ENCODE measurements at regions not wholly inside any gene's neighbourhood (a gene's known extent, or its start where the extent isn't known, plus 50 kb on each side); places are given as distances from the start of the nearest gene placed in this dataset.
"Not testable (repeated sequence)": the region's sequence is repeated elsewhere in the genome, so short reads cannot be mapped to it uniquely, and the experiment has no call there.

DNA sequence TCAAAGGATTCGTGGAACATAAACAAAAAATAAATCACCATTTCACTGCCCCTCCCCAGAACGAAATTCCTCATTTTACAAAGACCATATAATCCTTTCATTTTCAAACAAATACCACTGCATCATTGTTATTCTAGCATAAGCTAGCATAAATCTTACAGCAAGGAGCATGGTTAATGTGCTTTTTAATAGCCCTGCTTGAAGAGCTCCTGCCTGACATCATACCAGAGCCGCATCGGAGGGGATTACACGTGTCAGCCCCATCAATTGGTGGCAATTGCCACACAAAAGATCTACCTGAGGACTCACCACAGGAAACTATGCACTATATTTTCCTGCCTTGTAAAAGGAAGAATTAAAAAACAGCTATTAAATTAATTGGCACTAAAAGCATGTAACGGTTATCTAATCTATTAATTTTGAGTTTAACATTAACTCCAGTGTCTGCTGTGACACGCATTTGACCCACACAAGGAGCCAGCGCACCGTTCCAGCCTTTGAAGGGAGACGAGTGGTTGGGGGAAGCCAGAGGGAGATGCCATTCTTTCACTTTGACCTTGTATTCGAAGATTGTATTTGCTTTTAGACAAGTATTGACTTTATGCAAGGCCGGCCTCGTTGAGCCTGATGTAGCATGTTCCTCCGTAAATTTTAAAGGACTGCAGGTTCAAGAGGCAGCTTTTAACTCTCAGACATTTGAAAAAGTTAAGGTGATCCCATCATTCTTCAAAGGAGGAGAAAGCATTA is 261.1 kb upstream of the RNF32 start:
- no peak for DNase-seq

DNA sequence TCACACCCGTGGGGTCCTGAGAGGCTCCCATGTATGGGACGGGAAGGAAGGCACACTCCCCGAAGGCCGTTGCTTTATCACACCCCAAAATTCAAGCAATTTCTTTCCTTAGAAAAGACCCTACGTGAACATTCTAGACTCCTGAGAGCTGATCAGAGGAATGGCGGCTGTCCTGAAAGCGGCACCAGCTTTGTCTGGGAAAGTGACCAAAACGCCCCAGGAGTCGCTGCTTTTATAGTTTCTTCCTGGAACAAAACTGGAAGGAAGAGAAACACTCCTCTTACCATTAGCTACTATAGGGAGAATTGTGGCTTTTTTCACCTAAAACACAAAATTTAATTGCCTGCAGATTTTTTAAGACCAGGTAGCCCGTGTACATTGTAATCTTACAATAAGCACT is 261.8 kb upstream of the RNF32 start:
- DNase-seq: no peak

DNA sequence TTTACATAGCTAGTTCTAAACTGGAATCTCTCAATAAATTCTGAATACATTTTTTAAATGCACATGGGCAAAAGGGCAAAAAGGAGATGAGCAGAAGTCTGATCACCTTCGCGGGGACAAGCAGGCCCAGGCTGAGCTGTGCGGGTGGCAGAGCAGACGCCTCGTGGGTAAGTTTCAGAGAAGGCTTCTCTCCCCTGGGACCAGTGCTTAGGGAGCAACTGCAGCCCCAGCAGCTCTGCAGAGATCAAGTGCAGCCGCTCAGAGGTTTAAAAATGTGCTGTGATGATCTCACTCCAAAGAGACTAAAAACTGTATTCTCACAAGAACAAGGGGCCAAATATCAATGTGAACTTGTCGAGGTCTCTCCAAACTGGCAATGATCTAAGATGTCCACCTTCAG is 264.3 kb upstream of the RNF32 start:
- no peak for DNase-seq

DNA sequence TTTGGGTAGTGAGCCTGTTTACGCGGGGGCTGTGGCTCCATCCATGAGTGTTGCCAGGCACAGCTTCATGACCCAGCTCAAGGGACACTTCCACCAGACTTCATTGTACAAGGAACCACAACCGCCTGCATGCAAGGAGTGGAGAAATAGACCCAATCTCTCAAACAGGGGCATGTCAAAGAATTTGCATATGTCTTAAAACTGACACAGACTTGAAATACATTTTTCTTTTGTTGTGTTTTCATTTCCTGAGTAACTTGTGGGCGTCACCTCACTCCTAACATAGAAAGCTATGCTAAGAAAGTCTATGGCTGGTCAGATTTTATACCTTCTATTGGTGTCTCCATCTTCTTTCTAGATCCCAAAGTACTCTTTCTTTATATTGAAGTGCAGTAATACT is 266.2 kb upstream of the RNF32 start:
- no peak for DNase-seq

DNA sequence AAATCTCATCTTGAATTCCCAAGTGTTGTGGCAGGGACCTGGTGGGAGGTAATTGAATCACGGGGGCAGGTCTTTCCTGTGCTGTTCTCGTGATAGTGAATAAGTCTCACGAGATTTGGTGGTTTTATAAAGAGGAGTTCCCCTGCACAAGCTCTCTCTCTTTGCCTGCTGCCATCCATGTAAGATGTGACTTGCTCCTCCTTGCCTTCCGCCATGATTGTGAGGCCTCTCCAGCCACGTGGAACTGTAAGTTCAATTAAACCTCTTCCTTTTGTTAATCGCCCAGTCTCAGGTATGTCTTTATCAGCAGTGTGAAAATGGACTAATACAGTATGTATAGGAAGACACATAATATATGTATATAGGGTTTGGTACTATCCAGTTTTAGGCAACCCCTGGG is 270.6 kb upstream of the RNF32 start:
- not testable (repeated sequence) for DNase-seq

DNA sequence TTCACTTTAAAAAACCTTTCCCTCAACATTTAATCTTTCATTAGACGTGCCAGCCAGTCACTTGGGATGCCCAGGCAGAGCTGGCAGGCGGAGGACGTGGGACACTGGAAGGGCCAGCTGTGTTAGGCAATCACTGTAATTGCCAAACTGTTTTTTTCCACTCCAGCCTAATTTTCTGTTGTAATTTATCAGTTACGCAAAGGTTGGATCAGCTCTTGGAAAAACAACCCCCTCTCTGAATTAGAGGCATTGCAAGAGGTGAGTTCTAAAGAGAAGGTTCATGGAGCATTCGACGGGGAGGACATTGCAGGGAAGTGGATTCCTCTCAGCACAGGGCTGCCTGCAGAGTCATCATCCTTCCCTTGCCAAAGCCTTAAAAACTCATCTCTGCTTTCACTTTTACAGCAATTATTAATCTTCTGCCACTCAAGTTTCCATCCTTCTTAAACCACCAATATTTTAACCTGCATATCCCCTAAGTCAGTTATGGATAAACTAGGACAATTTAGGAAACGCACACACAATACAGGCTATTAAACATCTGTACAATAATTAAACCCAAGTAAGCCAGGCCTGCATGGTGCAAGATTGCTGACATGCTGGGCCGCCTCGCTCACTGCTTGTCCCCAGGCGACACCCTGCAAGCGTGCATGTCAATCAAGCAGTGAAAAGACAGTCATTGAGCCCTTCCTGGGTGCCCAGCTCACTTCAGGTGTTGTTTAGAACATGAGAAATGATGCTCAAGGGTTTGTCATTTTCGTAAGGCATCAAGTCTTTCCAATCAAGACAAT is 272.3 kb upstream of the RNF32 start:
- no peak for DNase-seq

DNA sequence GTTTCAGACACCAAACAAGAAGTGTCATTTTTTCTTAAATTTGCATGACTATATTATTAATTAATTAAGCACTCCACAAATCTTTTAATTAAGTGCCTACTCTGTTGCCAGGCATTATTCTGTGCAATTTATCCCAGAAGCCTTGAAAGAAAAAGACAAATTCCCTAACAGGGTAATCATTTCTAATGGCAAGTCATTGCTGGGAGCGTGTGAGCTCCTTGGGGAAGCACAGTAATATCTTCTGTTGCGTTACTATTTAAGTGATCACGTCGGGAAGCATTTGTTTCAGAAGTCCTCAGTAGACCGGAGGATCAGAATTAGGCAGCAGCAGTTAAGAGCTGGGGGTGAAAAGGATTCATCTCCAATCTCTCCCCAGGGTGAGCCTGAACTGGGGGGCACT is 276.8 kb upstream of the RNF32 start:
- DNase-seq: no peak

DNA sequence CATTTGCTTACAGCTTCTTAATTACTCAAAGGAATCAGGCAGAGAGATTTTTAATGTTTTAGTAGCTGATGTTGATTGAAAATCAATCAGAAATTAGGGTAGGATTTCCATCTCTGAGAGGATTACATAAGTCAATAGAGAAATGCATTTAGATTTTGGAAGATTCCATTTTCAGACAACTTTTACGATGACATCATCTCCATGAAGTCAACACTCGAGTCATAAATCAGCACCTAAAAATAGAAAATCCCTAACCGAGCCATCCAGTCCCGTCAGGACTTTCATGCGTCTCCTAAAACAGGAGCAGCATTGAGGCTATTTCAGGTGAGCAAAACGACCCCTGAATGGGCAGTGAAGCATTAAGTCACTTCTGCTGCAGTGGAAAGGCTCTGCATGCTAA is 279.7 kb upstream of the RNF32 start:
- no peak for DNase-seq

DNA sequence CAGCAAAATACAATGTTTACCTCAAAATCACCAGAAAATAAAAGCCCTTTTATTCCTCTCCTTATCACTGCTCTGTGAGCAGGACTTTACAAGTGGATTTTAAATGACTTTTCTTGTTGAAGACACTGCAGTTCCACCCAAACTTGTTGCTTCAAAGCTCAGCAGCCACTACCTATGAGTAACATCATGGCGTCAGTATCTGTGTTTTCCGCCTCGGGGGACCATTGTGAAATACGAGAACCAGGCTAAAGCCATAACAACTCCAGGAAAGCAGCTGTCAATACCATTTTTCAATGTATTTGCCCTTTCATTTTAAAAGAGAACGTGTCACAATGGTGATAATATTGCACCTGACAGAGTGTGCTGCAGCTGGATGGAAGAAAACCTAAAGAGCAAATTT is 284.0 kb upstream of the RNF32 start:
- DNase-seq: no peak

DNA sequence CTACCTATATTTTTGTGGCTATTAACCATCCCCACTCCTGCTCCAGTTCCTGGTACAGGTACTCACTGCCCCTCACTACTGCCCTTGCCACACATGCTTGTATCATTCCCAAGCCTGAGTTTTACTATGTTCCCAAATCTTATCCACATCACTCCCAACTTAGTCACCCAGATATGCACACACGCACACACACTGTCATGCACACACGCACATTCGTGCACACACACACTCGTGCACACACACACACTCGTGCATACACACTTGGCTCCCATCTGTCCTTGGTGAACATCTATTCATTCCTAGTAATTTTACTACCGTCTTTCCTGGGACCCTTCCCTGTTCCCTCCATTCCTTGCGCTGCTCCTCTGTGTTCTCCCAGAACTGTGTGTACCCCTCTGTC is 287.2 kb upstream of the RNF32 start:
- DNase-seq: no peak

DNA sequence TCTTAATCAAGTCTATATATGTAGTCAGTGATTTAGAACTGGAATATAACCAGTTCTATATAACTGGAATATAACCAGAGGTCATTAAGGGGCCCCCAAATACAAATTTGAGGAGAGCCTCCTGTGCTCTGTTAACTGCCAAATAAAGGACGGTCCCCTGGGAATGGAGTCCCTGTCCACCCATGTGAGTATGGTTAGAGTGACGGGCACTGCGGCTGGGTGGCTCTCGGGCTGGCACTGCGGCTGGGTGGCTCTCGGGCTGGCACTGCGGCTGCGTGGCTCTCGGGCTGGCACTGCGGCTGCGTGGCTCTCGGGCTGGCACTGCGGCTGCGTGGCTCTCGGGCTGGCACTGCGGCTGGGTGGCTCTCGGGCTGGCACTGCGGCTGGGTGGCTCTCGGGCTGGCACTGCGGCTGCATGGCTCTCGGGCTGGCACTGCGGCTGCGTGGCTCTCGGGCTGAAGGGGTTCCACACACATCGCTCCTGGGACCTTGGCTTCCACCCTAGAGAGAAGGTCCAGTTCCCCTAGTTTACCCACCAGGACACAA is 292.8 kb upstream of the RNF32 start:
- not testable (repeated sequence) for DNase-seq

DNA sequence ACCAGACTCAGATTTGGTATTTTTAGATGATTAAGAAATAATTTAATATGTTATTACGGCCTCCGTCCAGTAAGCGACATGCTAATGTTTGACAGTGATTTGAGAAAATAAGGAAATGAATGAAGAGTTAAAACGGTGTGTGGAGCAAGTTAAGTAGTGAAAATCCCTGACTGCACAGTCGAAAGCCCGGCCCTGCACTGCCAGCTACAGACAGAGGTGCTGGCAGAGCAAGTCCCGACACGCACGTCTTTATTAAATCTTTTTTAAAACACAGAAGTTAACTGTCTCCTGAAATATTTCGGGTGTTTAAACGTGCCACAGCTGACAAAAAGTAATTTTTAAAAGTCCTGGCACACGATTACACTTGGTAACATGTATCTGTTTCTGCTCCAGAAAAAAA is 293.4 kb upstream of the RNF32 start:
- no peak for DNase-seq

DNA sequence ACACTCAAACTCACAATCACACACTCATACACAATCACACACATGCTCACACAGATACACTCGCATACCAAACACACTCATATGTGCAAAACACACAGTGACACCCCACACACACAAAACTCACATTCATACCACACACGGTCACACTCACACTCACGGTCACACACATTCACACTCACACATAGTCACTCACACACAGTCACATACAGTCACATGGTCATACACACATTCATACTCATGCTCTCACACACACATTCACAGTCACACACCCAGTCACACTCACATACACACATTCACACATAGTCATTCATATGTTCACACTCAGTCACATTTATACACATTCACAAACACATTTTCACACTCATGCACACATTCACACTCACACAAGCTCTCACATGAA is 296.0 kb upstream of the RNF32 start:
- DNase-seq: no peak

DNA sequence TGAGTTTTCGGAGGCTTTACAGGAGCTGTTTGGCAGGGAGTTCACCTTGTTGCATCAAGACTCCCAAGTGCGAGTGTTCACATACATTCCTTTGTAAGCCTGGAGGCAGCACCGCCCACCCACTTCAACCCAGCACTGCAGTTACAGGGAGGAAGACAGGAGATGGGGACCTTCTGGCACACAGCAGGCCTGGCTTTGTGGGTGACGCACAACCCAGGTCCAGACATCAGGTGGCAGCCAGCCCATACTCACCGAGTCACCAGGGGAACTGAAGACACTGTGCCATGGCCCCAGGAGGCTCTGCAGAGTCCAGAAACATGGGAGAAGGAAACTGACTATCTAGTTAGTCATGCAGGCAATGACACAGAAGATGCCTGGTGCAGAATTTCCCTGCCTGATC is 305.9 kb upstream of the RNF32 start:
- no peak for DNase-seq

DNA sequence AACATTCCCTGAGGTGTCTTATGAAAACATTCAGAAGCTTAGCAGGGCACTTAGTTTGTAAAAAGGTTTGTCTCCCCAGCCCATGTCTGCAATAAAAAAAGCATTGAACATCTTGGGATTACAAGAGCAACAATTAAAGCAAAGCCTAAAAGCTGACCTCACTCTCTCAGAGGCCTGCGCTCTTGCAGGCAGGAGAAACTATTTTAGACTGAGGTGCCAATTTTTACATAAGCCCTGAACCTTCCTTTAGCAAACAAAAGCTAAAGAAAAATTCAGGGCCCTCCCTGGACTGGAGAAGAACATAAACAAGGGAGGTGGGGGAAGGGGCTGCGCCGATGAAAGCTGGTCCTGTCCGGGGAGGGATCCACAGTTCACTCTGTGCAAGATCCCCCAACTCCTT is 312.7 kb upstream of the RNF32 start:
- no peak for DNase-seq

DNA sequence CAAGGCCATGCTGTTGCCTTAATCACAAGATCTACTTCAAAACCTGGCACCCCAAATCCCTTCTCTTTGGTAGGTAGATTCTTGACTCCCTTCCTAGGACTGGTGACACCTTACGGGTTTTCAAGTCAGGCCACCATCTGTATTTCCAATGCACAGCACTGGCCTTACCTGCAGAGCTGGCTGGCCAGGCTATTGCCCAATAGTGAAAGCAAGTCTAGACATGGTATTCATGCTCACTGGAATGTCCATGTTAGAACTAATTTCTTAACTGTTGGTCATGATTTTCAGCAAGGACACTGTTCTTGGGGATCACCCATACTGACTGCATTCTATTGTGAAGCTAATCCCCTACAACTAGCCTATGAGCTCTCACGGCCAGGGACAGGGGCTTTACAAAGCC is 313.1 kb upstream of the RNF32 start:
- no peak for DNase-seq

DNA sequence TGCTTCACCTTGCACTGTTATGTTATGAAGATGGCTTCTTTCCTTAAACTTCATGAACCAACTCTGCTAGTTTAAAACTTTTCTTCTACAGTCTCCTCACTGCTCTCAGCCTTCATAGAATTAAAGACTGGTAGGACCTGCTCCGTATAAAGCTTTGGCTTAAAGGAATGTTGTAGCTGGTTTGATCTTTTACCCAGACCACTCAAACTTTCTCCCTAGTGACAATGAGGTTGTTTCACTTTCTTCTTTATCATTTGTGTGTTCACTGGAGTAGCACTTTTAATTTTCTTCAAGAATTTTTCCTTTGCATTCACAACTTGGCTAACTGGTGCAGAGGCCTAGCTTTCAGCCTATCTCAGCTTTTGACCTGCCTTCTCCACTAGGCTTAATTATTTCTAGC is 316.4 kb upstream of the RNF32 start:
- DNase-seq: no peak

DNA sequence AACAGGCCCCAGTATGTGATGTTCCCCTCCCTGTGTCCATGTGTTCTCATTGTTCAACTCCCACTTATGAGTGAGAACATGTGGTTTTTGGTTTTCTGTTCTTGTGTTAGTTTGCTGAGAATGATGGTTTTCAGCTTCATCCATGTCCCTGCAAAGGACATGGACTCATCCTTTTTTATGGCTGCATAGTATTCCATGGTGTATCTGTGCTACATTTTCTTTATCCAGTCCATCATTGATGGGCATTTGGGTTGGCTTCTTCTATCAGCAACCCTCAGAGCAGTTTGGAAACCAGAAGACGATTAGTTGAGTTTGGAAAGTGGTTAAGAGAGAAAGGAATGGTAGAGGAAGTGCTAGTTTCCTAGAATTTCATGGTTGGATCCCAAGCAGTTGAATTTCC is 319.1 kb upstream of the RNF32 start:
- DNase-seq: not testable (repeated sequence)

DNA sequence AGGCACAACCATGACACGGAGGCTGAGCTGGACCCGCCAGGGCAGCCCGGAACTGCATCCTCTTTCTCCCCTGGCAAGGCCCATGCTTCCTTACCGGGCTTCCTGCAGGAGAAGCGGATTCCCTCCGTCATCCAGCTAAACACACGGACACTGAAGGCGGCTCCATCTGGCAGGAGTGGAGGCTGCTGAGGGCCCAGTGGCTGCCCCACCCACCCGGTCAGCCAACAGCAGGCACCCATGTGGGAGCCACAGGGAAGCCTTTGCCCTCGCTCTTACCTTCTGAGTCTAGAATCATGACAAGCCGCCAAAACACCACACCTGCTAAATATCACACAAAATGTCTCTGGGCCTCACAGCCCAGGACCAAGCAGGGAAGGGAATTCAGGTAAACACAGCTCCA is 321.6 kb upstream of the RNF32 start:
- DNase-seq: no peak

DNA sequence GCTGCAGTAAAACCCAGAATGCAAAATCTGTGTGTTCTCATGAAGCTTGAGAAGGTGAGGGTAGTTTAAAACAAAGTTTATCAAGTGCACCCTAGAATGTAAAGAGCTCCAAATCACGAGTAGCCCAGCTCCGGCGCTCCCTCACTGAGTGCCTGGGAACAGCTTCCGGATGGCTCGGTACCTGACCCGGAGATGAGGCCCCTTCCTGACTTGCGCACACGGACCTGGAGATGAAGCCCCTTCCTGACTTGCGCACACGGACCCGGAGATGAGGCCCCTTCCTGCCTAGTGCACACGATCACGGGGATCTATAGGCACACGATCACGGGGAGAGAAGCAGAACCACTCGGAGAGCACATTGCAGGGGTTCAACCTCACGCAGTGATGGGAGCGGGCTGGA is 322.1 kb upstream of the RNF32 start:
- no peak for DNase-seq

DNA sequence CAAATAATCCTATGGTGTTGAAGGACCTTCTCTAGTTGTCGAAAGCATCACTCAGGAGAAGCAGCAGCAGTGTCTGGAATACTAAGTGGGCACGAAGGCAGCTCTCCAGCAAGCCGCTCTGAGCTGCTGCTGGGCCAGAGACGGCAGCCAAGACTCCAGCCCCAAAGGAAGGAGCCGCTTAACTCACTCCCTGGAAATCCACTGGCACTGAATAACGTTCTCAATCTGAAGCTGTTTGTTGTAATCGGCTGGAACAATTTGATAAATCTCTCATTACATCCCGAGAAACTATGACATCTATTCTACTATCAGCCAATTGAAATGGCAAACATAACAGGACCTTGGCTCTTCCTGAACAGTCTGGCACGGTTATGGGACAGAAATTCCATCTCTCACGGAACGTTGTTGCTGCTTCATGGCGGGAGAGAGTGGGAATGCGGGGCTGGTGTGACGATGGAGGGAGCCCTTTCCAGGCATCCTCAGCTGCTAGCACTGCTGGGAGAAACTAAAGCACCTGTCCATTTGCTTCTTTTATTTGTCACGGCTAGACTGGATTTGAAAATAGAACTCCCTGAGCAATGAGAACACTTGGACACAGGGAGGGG is 331.5 kb upstream of the RNF32 start:
- DNase-seq: no peak

DNA sequence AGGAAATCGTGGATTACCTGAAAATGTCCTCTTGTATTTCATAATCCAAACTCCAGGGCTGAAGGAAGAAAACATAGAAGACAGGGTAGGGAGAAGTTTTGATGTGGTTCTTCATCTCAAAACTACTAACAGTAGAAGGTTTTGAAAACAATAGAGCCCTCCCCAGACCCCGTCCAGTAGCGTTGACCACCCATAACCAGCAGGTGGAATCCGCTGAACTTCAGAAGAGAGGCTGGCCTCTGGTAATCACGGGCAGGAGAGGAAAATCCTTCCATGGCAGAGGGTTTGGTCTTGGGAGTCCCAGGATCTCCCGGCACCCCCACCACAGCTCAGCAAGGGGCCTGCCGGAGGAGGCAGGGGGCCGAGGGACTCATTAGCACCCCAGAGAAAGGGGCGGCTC is 333.4 kb upstream of the RNF32 start:
- no peak for DNase-seq

DNA sequence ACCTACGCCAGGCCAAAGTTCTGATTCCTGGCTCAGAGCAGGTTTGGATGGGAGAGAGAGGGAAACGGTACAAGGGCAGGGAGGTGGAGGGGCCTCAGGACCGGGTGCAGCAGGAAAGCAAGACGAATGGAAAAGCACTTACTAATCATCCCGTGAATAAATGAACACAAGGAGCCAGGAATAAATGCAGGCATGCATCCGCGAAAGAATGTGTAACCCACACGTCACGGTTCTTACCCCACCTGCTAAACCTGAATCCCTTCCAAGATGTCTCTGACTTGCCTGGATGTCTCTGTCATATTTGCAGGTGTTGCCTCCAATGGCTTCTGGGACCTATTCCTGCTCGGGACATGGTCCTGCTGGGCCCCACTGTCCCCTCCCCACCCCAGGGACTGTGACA is 335.2 kb upstream of the RNF32 start:
- DNase-seq: no peak

DNA sequence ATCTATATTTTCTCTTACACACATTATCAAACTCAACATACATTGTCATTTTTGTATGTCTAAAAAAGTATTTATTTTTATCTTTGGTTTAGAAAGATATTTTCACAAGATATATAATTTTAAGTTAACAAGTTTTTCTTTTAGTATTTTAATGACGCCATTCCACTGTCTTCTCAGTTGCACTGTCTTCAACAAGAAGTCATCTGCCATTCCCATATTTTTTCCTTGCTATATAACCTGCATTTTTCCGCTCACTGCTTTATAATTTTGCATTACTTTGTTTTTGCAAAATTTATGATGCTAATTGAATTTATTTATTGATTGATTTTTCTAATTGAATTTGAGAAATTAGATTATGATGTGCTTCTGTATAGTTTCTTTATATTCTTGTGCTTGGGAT is 357.8 kb upstream of the RNF32 start:
- no peak for DNase-seq
